NCI-H1930 (cell line): ENCODE measurements at regions not wholly inside any gene's neighbourhood (a gene's known extent, or its start where the extent isn't known, plus 50 kb on each side); places are given as distances from the start of the nearest gene placed in this dataset.

Experiments used
- DNase-seq, 2 experiments: peaks; one replicate each; lab custom pipeline; 2025; lab: John Stamatoyannopoulos, UW

DNA sequence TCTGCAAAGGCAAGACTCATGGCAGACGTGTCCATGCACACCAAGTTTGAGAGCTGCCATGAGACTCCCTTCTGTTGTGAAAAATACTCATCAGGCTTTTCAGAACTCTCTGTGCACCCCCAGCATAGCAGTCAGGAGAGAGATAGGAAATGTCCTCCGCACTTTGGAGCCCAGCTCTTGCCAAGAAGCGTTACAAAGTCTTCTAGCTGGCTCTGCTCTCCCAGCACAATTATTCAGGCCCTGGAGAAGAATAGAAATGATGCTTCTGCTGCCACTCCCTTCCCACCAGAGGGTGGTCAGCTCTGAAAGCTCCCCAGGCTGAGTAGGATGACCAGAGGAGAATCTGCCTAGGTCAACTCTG lies 594.4 kb upstream of the ID2 start:
- DNase-seq, result no peak

DNA sequence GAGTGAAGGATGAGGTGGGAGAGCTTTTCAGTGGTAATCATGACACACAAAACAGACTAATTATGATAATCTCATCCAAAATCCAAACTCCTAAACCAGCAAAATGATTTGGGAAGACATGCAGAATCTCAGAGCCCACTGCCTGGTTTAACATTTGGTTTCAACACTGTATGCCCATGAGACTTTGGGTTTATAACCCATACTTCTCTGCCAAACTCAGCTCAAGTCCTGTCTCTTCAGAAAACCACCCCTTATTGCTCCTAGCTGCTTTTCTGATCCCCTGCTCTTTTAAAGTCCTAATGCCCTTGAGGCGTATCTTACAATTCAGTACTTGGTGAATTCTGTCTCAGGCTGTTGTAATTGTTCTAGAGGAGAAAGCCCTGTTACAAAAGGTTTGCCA lies 593.0 kb upstream of the ID2 start:
- DNase-seq, result no peak

DNA sequence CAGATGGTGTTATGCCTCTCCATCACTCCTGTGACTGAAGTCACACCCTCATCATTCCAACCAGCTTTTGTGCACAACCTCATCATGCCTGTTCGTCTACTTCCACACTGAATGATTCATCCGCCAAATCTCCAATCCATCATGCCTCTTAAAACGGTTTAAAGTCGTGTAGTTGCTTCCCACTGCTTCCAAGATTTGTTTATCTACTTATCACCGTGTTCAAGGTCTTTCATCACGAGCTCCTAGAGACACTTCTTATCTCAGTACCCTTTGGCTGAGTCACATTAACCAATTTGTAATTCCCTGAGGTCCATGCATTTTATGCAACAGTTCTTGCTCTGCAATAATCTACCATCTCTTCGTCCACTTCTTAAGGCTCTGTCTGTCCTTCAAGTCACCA lies 592.3 kb upstream of the ID2 start:
- no peak for DNase-seq

DNA sequence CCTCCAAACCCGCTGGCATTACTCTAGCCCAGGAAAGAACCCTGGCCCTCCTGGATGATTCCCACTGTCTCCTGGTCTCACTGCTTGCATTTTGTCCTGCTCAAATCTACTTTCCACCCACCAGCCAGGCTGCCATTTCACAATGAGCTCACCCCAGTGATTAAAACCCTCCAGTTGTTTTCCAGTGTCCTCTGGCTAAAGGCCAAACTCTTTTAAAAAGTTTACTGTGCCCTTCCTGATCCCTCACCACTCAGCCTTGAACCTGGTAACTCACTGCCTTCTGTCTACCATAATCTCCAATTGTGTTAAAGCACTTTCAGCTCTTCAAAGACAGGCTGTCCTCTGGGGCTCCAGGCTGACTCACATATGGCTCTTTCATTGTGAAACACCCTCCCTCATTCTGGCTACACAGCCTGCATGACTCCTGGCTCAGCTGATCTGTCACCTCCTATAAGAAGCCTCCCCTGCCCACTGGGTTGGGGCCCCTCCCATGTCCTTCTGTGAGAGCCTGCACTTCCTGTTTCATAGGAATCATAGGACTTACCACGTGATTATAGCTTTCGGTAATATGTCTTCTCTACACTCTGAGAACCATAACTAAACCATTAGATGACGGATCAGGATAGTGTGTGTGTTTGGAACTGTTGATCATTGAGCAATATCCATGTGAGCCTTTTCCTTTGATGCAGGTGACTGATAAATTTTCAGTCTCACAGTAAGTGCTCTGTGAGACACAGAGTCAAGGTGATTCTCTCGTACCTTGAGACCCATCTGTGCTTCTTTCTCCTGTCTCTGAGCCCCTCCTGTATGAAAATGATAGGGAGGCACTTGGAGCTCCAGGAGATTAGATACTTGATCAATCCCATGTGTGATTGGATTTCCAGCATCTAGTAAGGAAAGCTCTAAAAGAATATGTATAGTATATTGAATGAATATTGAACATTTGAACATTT lies 590.8 kb upstream of the ID2 start:
- DNase-seq, result no peak

DNA sequence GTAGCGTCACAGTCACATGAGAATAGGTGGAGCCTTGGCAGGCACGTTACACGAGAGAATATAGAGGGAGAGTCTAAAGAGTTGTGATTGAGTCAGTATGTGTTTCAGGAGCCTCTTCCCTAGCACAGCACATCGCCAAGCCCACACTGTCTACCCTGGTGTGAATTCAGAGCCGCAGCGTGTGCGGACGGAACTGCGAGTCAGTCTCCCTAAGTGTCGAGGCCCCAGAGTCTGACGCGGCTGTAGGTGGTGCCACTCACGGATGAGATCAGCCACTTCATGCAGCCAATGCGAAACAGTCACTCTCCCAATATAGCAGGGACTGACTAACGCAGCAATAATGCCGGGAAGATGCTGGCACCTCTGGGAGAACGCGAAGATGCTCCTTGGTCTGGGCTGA lies 587.3 kb upstream of the ID2 start:
- no peak for DNase-seq

DNA sequence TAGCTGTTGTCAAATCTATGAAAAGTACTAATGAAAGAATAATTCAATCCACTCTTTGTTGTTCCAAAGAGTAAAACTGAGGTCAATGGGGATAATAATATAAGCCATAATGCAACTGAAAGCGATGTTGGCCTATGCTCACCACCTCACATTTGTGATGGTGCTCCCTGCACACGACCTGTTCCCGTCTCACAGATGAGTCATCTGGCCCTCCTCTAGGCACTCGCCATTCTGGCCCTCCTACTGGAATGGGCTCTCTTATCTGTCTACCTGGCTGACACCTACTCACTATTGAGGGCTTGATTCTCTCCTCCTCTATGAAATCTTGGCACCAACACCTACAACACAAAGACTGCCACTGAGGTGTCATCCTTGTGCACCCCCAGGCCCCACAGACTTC lies 585.9 kb upstream of the ID2 start:
- DNase-seq, result no peak

DNA sequence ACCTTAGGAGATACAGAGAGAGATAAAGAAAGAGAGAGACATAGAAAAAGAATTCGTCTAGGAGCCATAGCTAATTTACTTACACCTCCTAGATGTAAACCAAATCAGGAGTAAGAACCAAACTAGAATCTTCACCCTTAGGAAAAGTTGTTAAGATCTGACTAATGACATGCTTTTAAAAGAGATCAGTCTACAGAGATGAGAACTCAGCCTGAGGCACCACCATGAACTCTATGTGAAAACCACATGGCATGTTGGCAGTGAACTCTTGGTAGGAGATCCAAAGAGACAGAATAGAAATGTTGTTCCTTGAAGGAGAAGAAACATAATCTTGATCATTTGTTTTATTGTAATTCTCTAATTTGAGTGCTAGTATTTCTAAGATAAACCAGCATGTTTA lies 585.4 kb upstream of the ID2 start:
- no peak for DNase-seq

DNA sequence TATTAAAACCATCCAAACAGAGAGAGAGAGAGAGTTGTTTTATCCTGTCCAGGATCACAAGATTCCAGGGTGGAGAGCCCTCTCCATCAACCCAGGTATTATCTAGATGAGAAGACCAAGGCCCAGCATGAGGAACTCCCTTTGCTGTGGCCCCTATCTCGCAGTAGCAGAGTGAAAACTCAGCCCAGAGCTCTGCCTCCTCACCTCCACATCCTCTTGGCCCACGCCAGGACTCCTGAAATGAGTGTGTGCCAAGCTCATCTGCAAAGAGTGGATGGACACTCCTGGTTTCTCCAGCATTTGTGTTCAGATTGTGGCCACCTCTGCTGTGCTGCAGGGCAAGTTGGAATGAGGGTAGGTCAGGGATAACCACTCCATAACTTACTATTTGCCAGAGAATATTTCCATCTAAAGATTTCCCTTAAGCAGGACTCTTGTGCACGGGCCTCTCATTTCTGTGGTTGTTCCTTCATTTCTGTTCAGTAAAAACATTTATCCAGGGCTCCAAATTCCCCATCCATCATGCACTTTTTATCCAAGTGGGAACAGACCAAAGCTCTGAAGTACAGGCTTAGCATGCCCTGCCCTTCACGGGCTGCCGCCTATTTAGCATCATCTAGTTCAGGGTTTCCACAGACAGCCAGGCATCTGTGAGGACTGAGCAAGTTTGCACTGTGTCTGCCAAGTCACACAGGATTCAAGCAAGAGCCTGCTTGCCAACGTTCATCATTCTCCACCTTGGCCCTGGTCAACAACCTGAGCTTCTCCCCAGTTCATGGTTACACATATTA lies 583.2 kb upstream of the ID2 start:
- no peak for DNase-seq

DNA sequence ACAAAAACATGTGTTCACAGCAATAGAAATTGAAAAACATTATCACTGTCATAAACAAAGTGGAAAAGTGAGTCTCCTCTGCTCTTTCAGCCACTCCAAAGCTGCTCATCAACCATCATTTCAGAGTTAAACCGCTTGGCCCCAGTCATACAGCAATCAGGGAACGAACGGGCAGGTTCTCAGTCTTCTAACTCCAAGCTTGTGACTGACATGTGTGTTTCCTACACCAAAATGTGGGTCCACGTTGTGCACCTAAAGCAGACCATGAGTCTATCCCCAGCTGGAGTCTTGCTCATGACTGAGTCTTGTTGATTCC lies 582.6 kb upstream of the ID2 start:
- DNase-seq, result no peak

DNA sequence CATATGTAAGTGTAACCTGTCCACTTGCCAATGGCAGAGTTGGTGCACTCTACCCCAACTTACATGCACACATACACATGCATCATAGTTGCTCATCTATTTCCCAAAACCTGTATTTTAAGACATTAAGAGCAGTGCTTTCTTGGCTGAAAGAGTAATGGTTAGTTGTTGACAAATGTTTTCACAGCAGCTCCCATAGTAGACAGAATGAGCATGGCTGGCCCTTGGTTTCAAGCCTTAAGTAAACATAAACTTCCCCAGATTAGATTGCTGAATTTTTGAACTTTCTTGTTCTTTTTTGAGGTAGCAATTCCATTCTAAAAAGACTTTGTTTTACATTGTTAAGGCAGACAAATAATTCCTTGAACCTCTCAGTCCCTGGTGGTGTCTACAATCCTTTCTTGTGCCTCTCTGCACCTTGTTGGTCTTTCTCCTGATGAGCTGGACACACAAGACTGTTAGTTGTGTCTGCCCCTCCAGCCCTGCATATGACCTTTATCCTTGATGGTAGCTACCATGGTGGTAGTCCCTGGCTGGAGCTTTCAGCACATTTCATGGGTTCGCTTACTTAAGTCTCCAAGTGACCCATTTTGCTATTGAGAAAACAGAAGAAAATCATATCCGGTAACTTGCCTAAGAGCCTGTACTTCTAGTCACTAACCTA lies 580.1 kb upstream of the ID2 start:
- DNase-seq, result no peak

DNA sequence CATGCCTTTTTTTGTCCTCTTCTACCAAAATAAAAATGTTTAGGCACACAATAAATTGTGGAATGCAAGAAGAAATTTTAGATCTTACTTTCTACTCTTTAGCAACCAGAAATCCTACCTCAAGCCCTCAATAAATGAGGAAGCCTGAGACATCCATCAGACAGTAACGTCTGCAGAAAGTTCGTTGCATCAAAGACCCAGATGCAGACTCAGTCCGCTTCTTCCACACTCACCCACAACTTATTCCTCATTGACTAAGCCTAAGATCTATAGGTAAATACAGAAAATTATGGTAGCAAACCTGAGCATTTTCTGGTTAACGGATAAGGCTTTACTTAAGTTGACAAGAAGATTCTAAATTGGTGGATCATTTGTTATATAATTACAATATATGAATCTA lies 579.4 kb upstream of the ID2 start:
- no peak for DNase-seq

DNA sequence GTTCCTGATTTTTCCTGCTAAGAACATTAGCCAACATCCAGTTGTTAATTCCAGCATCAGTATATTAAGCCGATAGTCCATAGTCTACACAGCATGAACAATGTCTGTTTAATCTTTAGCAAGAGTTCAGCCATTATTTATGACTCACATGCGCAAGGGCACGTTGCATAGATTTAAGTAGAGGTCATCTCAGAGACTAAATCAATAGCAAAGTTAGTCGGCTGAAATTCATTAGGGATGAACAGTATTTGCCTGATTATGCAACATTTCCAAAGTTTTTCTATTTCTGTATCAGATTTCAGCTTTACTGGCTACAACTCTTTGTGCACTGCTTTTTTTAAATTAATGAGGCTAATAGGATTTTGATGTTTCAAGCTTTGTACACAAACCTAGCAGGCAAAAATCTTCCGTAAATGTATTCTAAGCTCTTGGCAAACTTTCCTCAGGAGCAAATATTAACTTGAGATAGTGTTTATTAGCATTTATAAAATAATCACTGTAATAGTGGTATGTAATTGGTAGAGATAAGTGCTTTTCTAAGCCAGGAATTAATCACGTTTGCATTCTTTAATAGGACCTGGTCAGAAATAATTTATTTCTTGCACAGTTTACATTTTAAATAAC lies 578.7 kb upstream of the ID2 start:
- no peak for DNase-seq

DNA sequence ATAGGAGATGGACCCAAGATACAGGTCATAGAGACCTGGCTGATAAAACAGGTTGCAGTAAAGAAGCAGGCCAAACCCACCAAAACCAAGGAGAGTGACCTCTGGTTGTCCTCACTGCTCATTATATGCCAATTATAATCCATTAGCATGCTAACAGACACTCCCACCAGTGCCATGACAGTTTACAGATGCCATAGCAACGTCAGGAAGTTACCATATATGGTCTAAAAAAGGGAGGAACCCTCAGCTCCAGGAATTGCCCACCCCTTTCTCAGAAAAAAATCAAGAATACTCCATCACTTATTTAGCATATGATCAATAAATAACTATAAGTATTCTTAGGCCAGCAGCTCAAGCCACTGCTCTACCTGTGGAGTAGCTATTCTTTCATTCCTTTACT lies 574.7 kb upstream of the ID2 start:
- no peak for DNase-seq

DNA sequence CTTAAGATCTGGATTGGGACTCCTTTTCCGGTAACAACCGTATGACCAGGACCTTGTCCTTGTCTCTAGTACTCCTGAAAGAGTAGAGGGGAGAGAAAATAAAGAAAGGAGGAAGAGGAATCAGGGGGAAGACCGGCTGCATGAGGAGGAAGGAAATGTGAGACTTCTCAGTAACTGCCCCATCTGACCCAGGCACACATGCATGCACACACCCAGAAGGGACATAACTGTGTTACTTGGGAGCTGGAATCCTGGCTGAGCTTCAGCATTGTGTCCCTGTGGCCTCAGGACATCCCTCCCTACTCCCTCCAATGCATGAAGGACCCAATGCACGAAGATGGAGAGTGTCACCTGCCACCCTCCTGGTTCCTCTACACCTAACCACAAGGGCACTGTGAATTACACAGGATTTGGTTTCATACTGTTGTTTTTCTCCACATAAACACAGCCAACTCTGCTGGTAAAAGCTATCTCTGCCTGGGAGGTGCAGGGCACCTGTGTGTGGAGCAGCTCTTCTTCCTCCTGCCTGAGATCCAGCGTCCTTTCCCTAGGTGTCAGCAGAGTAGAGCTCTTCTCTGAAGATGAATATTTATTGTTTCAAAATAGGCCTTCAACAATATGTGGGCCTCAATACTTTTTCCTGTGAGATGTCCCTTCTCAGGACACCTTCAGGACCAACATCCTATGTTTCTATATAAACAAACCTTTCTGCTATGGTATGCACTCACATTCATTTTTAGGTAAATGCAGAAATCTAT lies 574.1 kb upstream of the ID2 start:
- no peak for DNase-seq

DNA sequence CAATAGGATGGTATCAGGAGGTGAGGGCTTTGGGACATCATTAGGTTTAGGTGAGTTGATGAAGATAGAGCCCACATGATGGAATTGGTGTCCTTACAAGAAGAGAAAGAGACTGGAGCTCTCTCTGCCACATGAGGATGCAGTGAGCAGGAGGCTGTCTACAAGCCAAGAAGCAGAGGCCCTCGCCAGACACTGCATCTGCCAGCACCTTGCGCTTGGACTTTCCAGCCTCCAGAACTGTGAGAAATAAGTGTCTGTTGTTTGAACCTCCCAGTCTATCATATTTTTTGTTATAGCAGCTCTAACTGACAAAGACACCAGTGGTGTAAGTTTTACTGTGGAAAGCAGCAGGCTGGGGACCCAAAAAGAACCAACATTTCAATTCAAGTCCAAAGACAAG lies 571.1 kb upstream of the ID2 start:
- no peak for DNase-seq

DNA sequence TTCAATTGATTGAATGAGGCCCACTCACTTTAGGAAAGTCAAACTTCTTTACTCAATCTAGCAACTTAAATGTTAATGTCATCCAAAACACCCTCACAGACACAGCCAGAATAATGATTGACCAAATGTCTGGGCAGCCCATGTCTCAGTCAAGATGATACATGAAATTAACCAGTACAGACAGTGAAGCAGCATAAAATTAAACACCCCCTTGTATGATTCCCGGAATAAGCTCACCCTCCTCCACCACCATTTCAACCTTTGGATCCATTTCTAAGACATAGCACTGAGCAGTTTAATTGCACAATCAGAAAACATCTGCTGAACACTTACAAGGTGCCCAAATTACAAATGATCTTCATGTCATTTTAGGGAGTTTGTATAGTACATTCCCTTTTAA lies 570.7 kb upstream of the ID2 start:
- no peak for DNase-seq

DNA sequence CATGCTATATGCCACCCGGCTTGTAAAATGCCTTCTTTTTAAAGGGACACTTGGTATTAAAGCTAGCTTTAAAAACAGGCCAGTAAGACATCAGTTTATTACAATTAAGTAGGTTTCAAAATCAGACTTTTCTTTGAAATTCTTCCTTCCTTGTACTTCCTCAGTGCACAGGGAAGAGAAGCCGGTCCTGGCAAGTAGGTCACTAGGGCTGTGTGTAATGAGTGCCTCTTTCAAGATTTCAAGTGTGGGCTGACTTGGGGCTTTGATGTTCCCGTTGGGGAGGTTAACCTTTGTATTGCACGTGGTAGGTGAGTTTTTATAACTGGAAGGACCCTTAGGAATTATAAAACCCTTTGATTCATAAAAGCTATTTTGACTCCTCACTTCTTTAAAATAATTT lies 566.4 kb upstream of the ID2 start:
- DNase-seq, result no peak

DNA sequence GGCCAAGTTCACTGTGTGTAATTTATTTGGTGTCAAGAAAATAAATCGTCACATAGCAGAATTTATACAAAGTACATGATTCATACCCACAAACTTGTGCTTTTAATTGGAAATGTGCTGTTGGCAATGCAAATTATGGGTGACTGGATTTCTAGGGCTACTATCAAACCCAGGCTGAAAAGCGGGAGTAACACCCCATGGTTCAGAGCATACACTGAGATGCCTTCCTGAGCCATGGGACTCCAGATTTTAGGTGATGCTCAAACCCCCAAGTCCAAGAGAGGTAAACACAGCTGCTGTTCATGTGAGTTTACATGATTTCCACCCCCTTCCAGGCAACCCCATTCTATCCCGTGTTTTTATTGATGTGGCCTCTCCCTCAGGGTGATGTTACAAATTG lies 565.9 kb upstream of the ID2 start:
- DNase-seq, result no peak

DNA sequence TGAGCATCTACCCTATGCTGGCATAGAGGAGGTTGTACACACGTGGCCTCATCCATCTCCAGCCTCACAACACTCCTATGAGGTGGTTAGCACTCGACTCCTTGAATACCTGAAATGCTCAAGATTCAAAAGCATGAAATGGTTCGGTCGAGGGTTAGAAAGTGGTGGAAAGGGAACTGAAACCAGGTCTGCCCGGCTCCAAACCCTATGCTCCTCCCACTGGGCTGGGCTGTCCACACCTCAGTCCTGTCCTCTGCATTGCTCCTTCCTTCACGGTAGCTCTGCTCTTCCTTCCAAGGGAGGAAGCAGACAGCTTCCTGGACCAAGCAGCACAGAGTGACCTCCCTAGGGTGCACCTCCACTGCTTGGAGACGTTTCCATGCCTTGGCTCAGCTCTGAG lies 565.2 kb upstream of the ID2 start:
- DNase-seq, result no peak

DNA sequence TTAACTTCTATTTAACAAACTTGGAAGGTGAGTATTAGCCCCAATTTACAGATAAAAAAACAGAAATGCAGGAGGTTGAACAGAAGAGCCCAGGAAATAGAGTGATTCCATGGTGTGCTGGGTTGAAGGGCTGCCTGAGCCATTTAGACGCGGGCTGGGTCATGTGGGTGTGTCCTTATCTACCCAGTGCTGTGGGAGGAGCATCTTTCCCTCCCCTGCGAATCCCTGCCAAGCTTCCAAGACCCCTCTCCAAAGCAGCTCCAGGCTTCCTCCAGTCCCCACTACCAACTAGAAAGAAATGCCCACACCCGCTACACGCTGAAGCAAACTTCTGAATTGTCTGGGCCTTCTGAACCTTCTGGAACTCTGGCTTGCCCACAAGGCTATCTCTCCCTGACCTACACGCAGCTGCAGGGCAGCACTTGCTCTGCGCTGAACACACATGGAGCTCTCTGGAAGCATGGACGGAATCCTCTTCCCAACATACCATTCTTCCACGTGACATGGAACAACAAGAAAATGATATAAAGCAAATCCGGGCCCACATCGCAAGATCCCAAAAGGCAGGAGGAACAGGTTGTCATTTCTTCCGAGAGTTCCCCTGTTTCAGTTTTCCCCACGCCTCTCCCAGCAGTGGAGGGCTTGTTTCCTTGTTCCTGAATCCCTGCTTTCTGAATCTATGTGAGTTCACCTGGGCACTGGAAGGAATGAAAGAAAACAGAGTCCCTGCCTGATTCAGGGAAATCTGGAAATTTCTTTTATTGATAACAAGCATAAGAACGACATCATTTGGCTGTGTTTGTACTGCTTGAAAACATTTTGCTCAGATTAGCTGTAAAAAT lies 562.7 kb upstream of the ID2 start:
- DNase-seq, result no peak
